Sigmoid colon (tissue), 6 donors: ENCODE measurements at regions not wholly inside any gene's neighbourhood (a gene's known extent, or its start where the extent isn't known, plus 50 kb on each side); places are given as distances from the start of the nearest gene placed in this dataset.

Experiments used
- DNase-seq: peaks from one replicate; pipeline ENCODE4 v3.0.0-alpha.2; 2019
- H3K27ac ChIP-seq, 4 donors: fragments of 200-600 bp; sonication (generic); one replicate each; pipeline ENCODE4 v1.5.1; 2016 to 2019; ENCODE audit warnings: mild to moderate bottlenecking in 1 of 4
- H3K27me3 ChIP-seq, 3 donors: fragments of 200-600 bp; sonication (generic); one replicate each; pipeline ENCODE4 v1.5.1; 2019; ENCODE audit warnings: mild to moderate bottlenecking in 1 of 3
- H3K36me3 ChIP-seq, 4 donors: fragments of 200-600 bp; sonication (generic); one replicate each; pipeline ENCODE4 v1.5.1; 2016 to 2019
- H3K4me1 ChIP-seq, 4 donors: fragments of 200-600 bp; sonication (generic); one replicate each; pipeline ENCODE4 v1.5.1; 2017 to 2019
- H3K4me3 ChIP-seq, 4 donors: fragments of 200-600 bp; sonication (generic); one replicate each; pipeline ENCODE4 v1.5.1; 2017 to 2019; ENCODE audit warnings: mild to moderate bottlenecking in 2 of 4, moderate library complexity in 1 of 4
- H3K9me3 ChIP-seq, 4 donors: fragments of 200-600 bp in 3 of 4; sonication (generic) in 3 of 4; one replicate each; pipeline versions ENCODE4 v1.5.1 to v1.6.1; 2013 to 2019
- EP300 ChIP-seq, 4 donors: sonication (generic); formaldehyde crosslinking; IDR thresholded peaks; one replicate each; pipeline ENCODE4 v1.6.1; 2017; ENCODE audit warnings: antibody characterized with exemption in 4 of 4
- POLR2A ChIP-seq, 2 donors: fragments of 450-650 bp; IDR thresholded peaks; one replicate each; pipeline ENCODE4 v1.6.1; 2016; ENCODE audit warnings: antibody characterized with exemption in 2 of 2, mild to moderate bottlenecking in 2 of 2, moderate library complexity in 2 of 2
- POLR2AphosphoS5 ChIP-seq, 4 donors: sonication (generic); formaldehyde crosslinking; IDR thresholded peaks; one replicate each; pipeline ENCODE4 v1.6.1; 2017; ENCODE audit warnings: antibody characterized with exemption in 4 of 4
- WGBS, 2 donors: extraction: QIAGEN DNeasy Blood & Tissue Kit; methylation state at CpG; one replicate each; pipeline ENCODE4 v1.1.7; 2013; 5-methylcytosine and 5-hydroxymethylcytosine counted together
- intact Hi-C: fragments of 100-400 bp; cut with DNase I; formaldehyde crosslinking; loops from one replicate; pipeline ENCODE4 v1.15.1; 2023
- TF ChIP-seq, protein P1 (sequence below), 4 experiments: fragments of 450-650 bp in 3 of 4; fragments of 200-600 bp in 1 of 4; IDR thresholded peaks; one replicate each; pipeline ENCODE4 v1.5.1; 2016 to 2019; ENCODE audit warnings: antibody characterized with exemption in 4 of 4, mild to moderate bottlenecking in 3 of 4, moderate library complexity in 2 of 4
- donor health status: healthy with polysubstance abuse.
- donor health status: healthy.

DNA sequence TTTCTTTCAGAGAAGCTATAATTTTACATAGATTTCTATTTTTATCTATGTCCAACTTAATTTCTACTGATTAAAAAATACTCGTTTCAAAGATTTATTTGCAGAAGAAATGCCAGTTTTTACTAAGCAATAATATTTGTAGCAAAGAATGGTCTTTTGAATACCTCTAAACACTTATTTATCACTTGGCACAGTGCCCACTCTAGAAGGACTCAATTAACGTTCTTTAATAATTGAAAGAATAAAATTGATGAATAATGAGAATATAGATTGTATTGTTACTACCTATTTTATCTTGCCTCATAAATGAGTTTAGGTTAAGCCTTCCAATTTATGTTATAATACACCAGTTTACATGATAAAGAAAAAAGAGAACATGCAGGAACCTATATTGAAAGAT lies 889.7 kb upstream of the CDH9 start:
- no peak for TF ChIP-seq POLR2AphosphoS5 (IDR thresholded peaks at IDR 0.05)
- no peak for TF ChIP-seq POLR2A (IDR thresholded peaks at IDR 0.05)
- TF ChIP-seq EP300 (IDR thresholded peaks at IDR 0.05): no peak
- TF ChIP-seq, protein P1, sequence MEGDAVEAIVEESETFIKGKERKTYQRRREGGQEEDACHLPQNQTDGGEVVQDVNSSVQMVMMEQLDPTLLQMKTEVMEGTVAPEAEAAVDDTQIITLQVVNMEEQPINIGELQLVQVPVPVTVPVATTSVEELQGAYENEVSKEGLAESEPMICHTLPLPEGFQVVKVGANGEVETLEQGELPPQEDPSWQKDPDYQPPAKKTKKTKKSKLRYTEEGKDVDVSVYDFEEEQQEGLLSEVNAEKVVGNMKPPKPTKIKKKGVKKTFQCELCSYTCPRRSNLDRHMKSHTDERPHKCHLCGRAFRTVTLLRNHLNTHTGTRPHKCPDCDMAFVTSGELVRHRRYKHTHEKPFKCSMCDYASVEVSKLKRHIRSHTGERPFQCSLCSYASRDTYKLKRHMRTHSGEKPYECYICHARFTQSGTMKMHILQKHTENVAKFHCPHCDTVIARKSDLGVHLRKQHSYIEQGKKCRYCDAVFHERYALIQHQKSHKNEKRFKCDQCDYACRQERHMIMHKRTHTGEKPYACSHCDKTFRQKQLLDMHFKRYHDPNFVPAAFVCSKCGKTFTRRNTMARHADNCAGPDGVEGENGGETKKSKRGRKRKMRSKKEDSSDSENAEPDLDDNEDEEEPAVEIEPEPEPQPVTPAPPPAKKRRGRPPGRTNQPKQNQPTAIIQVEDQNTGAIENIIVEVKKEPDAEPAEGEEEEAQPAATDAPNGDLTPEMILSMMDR (IDR thresholded peaks at IDR 0.05): no peak

DNA sequence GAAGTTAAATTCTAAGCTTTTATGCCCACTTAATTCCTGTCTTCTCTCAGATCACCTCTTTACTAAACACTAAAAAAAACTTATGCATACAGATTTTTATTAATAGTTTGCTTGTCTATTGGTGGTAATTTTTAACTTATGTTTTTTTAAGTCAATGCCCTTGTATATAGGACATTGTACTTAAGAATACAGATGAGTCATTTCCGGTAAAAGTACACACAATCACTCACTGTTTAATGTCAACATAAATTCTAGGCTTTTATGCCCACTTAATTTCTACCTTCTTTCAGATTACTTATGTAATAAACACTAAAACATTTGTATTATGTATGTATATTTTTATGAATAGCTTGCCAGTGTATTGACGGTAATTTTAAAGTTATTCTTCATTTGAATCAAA lies 872.8 kb upstream of the CDH9 start:
- Histone ChIP-seq H3K27ac (no peak overlapping the region), H3K9me3 (no peaks in the 10 kb centered on the region), H3K4me1 (no peaks in the 10 kb centered on the region), H3K27me3 (no peaks in the 10 kb centered on the region), H3K36me3 (no peaks in the 10 kb centered on the region), H3K4me3 (no peak overlapping the region)
- DNase-seq: no peak
- TF ChIP-seq, protein P1 (IDR thresholded peaks at IDR 0.05): no peak
- TF ChIP-seq EP300 (IDR thresholded peaks at IDR 0.05): no peak
- TF ChIP-seq POLR2A (IDR thresholded peaks at IDR 0.05): no peak
- TF ChIP-seq POLR2AphosphoS5 (IDR thresholded peaks at IDR 0.05): no peak
- 75 to 76% methylated on average over 2 of the region's 2 CpGs for WGBS, 2 donors
- intact Hi-C loops: no loop called here

More for the DNA sequence above, 889.7 kb upstream of the CDH9 start:
- no peaks in the 10 kb centered on the region for H3K27me3 ChIP-seq
- H3K4me3 ChIP-seq: no peak overlapping the region
- no peaks in the 10 kb centered on the region for H3K4me1 ChIP-seq
- 69 to 80% methylated on average over 2 of the region's 2 CpGs for whole genome bisulfite sequencing, 2 donors
- no peak for DNase-seq
- no peak overlapping the region for H3K27ac ChIP-seq
- H3K36me3 ChIP-seq: no peaks in the 10 kb centered on the region
- intact Hi-C loops: no loop called here
- no peaks in the 10 kb centered on the region for H3K9me3 ChIP-seq

DNA sequence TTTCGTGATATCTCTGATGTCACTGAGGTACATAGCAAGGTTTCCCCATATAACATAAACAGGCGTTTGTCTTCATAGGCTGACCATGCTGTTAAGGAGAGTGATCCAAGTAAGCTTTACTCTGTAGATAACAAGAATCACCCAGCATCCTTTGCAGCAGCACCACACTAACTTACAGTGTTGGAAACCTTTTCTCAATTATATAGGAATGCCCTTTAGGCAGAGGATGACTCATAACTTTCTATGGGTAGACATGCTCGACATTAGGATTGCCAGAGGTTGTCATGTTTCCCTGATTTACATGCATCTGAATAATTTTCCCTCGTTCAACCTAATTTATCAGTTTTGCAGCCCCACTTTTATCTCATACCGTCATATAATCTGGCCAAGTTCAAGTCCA lies 870.0 kb upstream of the CDH9 start:
- H3K4me1 ChIP-seq: no peaks in the 10 kb centered on the region
- TF ChIP-seq EP300 (IDR thresholded peaks at IDR 0.05): no peak
- TF ChIP-seq, protein P1 (IDR thresholded peaks at IDR 0.05): no peak
- no peak for TF ChIP-seq POLR2AphosphoS5 (IDR thresholded peaks at IDR 0.05)
- TF ChIP-seq POLR2A (IDR thresholded peaks at IDR 0.05): no peak
- no peaks in the 10 kb centered on the region for H3K9me3 ChIP-seq
- H3K36me3 ChIP-seq: no peaks in the 10 kb centered on the region
- 74 to 85% methylated on average over 5 of the region's 5 CpGs for WGBS, 2 donors
- H3K27ac ChIP-seq: no peak overlapping the region
- DNase-seq: no peak
- no peaks in the 10 kb centered on the region for H3K27me3 ChIP-seq
- H3K4me3 ChIP-seq: no peak overlapping the region
- intact Hi-C loops: no loop called here

DNA sequence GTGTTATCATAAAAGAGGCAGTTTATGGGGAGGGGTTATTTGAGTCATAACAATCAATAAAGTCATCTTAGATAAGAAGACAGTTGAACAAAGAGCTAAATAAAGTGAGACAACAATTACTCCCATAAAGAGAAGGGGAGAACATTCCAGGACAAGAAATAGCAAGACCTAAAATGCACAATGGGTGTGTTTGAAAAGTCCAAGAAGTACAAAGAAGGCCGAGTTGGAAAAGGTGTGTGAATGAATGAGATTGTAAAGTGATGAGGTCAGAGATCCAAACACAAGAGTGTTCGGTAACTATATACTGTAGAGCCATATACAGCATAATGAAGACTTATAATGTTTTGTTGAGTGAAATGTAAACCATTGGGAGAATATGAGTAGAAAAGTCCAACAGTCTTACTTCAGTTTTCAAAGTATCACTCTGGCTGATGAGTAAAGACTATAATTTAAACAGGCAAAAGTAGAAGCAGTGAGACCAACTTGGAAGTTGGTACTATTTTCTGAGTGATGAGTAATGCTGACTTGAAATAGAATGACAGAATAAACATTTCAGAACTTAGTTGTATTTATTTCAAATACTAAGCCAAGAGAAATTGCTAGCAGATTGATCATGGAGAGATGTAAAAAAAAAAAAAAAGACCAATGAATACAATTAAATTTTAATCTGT lies 868.7 kb upstream of the CDH9 start:
- no peaks in the 10 kb centered on the region for H3K27me3 ChIP-seq
- H3K4me3 ChIP-seq: no peak overlapping the region
- H3K36me3 ChIP-seq: no peaks in the 10 kb centered on the region
- TF ChIP-seq POLR2AphosphoS5 (IDR thresholded peaks at IDR 0.05) (no peak), EP300 (IDR thresholded peaks at IDR 0.05) (no peak), POLR2A (IDR thresholded peaks at IDR 0.05) (no peak)
- TF ChIP-seq, protein P1 (IDR thresholded peaks at IDR 0.05): no peak
- H3K27ac ChIP-seq: no peak overlapping the region
- WGBS, 2 donors: 28 to 67% methylated on average over 2 of the region's 2 CpGs
- H3K9me3 ChIP-seq: no peaks in the 10 kb centered on the region
- DNase-seq: no peak
- H3K4me1 ChIP-seq: no peaks in the 10 kb centered on the region
- intact Hi-C loops: no loop called here

DNA sequence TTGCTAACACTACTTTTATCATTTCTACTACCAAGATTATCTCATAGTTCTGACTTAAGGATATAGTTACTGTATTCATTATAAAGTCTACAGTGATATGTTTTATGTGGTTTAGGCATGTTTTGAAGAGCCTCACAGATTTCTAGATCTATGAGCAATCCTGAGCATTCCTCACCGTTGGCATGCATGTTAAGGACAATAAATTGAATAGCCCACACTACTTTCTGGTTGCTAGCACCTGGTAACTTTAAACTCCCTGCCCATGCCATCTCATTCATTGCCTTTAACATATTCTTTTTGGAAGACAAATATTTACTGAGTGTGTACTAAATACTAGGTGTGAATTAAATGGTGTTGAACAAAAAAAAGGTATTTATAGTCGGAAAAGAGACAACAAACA lies 868.1 kb upstream of the CDH9 start:
- 14 to 30% methylated on average over 2 of the region's 2 CpGs for WGBS, 2 donors

More for the DNA sequence above, 868.1 kb upstream of the CDH9 start:
- DNase-seq: no peak
- intact Hi-C loops: no loop called here
- H3K36me3 ChIP-seq: no peaks in the 10 kb centered on the region
- H3K9me3 ChIP-seq: no peaks in the 10 kb centered on the region
- H3K4me3 ChIP-seq: no peak overlapping the region
- H3K27me3 ChIP-seq: no peaks in the 10 kb centered on the region
- H3K27ac ChIP-seq: no peak overlapping the region
- H3K4me1 ChIP-seq: no peaks in the 10 kb centered on the region
- TF ChIP-seq POLR2AphosphoS5 (IDR thresholded peaks at IDR 0.05): no peak
- no peak for TF ChIP-seq POLR2A (IDR thresholded peaks at IDR 0.05)
- TF ChIP-seq EP300 (IDR thresholded peaks at IDR 0.05): no peak
- TF ChIP-seq, protein P1 (IDR thresholded peaks at IDR 0.05): no peak
